Activated CD8-positive, alpha-beta T cell treated with anti-CD3 and anti-CD28 coated beads for 36 hours (primary cell): ENCODE measurements at regions not wholly inside any gene's neighbourhood (a gene's known extent, or its start where the extent isn't known, plus 50 kb on each side); places are given as distances from the start of the nearest gene placed in this dataset.
A peak's percentile ranks its signal among the peaks of the same experiment; 100 is the strongest.

ENCODE experiments used
- ATAC-seq: fragments of 200-7000 bp; cut with Tn5 transposase; one replicate; pipeline ENCODE4 v1.10.0; 2021; ENCODE audit warnings: mild to moderate bottlenecking, moderate library complexity
- CTCF ChIA-PET: fragments of 350-600 bp; sonication (Branson Sonifier 250); formaldehyde crosslinking; loops from one replicate; lab custom pipeline; 2021; ENCODE audit warnings: antibody characterized with exemption; lab: Charles Lee
- POLR2A ChIA-PET: fragments of 350-600 bp; sonication (Branson Sonifier 250); formaldehyde crosslinking; loops from one replicate; lab custom pipeline; 2021; ENCODE audit warnings: antibody characterized with exemption; lab: Charles Lee
- DNase-seq: peaks from one replicate; pipeline ENCODE4 v3.0.0-alpha.2; 2020
- H3K27ac Mint-ChIP-seq: one replicate; pipeline ENCODE4 v1.8.0; 2021; ENCODE audit warnings: mild to moderate bottlenecking, mixed read lengths
- H3K27me3 Mint-ChIP-seq: one replicate; pipeline ENCODE4 v1.8.0; 2021; ENCODE audit warnings: mixed read lengths
- H3K36me3 Mint-ChIP-seq: one replicate; pipeline ENCODE4 v1.8.0; 2021; ENCODE audit warnings: low read depth, mixed read lengths
- H3K4me1 Mint-ChIP-seq: one replicate; pipeline ENCODE4 v1.8.0; 2021; ENCODE audit warnings: low read depth, mixed read lengths
- H3K4me3 Mint-ChIP-seq: one replicate; pipeline ENCODE4 v1.8.0; 2021; ENCODE audit warnings: mild to moderate bottlenecking, moderate library complexity, mixed read lengths
- H3K9me3 Mint-ChIP-seq: one replicate; pipeline ENCODE4 v1.8.0; 2021; ENCODE audit warnings: mixed read lengths
- intact Hi-C: fragments of 100-400 bp; cut with micrococcal nuclease; formaldehyde crosslinking; loops from one replicate; pipeline ENCODE4 v1.10.0; 2022
- TF ChIP-seq, protein P1 (sequence below): fragments of 200-600 bp; IDR thresholded peaks from one replicate; pipeline ENCODE4 v1.8.0; 2022; ENCODE audit warnings: antibody characterized with exemption, mild to moderate bottlenecking

DNA sequence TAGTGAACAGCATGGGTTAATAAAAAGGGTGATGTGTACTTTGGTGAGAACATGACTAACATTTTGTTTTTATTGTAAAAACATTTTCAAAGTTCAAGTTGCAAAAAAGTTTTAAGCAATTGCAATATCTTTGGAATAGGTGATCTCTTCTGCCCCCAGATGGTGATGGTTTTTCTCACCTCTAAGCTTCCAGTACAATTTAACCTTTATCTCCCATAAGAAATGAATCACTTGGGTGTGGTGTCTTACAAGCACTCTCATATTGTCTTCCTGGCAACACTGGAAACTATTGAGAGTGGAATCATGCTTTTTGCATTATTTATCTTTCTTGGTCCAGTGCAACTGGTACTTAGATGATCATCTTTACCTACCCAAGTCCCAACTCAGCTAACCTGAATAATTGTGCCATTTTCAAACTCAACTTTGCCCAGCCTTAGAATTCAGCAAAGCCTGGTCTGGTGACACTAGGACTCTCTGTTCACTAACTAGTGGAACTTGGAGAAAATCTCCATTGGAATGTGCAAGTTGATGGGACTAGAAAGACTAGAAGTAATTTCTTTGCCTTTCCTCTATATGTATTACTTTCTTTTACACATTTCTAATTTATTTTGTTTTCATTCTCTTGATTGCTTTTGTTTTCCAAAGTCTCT lies 964.7 kb upstream of the ZEB2 start:
- Mint-ChIP-seq H3K4me3 (no peak overlapping the region), H3K36me3 (no peaks in the 10 kb centered on the region), H3K9me3 (no peaks in the 10 kb centered on the region), H3K27me3 (no peaks in the 10 kb centered on the region), H3K27ac (no peak overlapping the region), H3K4me1 (no peaks in the 10 kb centered on the region)
- CTCF ChIA-PET = no interaction called here
- intact Hi-C loops = no loop called here
- POLR2A ChIA-PET = no interaction called here
- TF ChIP-seq, protein P1, sequence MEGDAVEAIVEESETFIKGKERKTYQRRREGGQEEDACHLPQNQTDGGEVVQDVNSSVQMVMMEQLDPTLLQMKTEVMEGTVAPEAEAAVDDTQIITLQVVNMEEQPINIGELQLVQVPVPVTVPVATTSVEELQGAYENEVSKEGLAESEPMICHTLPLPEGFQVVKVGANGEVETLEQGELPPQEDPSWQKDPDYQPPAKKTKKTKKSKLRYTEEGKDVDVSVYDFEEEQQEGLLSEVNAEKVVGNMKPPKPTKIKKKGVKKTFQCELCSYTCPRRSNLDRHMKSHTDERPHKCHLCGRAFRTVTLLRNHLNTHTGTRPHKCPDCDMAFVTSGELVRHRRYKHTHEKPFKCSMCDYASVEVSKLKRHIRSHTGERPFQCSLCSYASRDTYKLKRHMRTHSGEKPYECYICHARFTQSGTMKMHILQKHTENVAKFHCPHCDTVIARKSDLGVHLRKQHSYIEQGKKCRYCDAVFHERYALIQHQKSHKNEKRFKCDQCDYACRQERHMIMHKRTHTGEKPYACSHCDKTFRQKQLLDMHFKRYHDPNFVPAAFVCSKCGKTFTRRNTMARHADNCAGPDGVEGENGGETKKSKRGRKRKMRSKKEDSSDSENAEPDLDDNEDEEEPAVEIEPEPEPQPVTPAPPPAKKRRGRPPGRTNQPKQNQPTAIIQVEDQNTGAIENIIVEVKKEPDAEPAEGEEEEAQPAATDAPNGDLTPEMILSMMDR = no peak
- DNase-seq (peak; percentile 3), ATAC-seq (peak; percentile 53)

DNA sequence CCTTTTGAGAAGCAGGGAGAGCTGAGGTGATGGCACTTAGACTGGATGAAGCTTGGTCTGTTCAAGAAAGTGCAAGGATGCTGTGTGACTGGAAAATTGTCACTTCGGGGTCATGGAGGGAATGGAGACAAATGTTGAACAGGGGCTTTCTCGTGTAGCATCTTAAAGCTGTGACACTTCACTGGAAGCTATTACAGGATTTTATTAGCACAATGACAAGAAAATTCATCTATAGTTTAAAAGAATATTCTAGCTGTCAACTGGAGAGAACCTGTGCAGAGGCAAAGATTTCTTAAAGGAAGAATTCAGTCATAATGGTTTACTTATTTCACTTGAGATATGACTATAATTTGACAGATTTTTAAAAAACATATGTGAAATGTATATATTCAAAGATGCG lies 963.9 kb upstream of the ZEB2 start:
- Mint-ChIP-seq H3K4me1 (no peaks in the 10 kb centered on the region), H3K4me3 (no peak overlapping the region), H3K9me3 (no peaks in the 10 kb centered on the region), H3K27ac (no peak overlapping the region), H3K36me3 (no peaks in the 10 kb centered on the region), H3K27me3 (no peaks in the 10 kb centered on the region)
- ChIA-PET CTCF (no interaction called here), POLR2A (no interaction called here)
- DNase-seq = no peak
- ATAC-seq = no peak
- TF ChIP-seq, protein P1 = no peak
- intact Hi-C loops = no loop called here

DNA sequence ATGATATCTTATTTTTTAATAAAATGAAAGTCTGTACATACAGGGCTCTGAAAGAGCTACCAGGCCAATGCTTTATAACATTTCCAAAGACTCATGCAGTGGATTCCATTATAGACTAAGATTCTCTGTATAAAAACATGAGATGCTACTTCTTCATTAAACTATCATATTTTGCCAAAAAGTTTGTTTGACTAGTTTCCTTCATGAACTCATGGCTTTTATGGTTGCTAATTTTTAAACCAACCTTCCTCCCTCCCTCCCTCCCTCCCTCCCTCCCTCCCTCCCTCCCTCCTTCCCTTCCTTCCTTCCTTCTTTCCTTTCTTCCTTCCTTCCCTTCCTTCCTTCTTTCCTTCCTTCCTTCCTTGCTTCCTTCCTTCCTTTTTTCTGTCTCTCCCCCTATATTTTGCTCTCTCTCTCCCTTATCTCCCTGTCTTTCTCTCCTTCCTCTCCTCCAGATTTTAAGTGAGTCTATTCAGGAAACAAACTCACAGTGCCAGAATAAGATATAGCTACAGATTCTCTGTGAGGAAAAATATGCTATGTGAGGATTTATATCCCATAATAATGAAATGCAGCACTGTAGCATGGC lies 961.5 kb upstream of the ZEB2 start:
- no peaks in the 10 kb centered on the region for H3K9me3 Mint-ChIP-seq
- no peak for ATAC-seq
- intact Hi-C loops = no loop called here
- POLR2A ChIA-PET = no interaction called here
- H3K27me3 Mint-ChIP-seq = no peaks in the 10 kb centered on the region
- no peaks in the 10 kb centered on the region for H3K36me3 Mint-ChIP-seq
- DNase-seq = no peak
- no peak overlapping the region for H3K27ac Mint-ChIP-seq
- no peaks in the 10 kb centered on the region for H3K4me1 Mint-ChIP-seq
- TF ChIP-seq, protein P1 = no peak
- CTCF ChIA-PET = no interaction called here
- no peak overlapping the region for H3K4me3 Mint-ChIP-seq

DNA sequence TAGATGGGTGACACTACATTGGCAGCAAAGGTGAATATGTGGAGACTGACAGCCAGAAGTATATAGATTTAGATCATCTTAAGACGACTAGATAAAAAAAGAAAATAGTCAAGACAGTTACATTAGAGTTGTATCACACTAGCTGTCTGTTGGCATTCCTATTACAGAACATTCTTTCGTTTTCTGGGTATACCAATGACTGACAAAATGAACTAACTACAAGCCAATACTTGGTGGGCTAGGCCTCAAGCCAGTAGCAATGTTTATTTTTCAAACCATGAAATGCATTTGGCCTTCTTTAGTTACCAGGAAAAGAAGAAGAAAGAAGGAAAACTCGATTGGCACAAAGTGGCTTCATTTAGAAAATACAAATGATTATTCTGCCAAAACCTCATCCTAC lies 944.9 kb upstream of the ZEB2 start:
- no peak for ATAC-seq
- Mint-ChIP-seq H3K9me3 (peaks cover 2% of the 10 kb centered on the region), H3K4me1 (no peaks in the 10 kb centered on the region), H3K27ac (no peak overlapping the region), H3K4me3 (no peak overlapping the region), H3K27me3 (no peaks in the 10 kb centered on the region), H3K36me3 (no peaks in the 10 kb centered on the region)
- CTCF ChIA-PET = no interaction called here
- no peak for DNase-seq
- intact Hi-C loops = no loop called here
- TF ChIP-seq, protein P1 = no peak
- POLR2A ChIA-PET = no interaction called here

DNA sequence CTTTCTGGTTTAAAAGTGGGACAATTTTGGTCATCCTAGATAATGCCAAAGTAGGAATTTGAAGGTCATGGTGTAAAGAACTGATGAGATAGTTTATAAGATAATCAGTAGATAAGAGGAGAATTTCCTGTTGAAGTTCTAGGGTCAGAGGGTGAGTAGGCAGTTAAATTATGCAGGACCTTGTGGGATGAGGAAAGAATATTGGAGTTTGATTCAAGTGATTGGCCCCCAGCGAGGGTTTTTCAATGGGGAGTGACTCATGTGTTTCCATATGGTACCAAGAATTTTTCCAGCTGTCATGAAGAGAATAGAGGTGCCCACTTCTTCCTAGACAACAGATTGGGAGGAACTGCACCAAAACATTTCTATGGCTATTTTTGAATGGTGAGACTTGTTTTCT lies 940.2 kb upstream of the ZEB2 start:
- H3K4me1 Mint-ChIP-seq = no peaks in the 10 kb centered on the region
- DNase-seq (no peak), ATAC-seq (no peak)
- intact Hi-C loops = no loop called here
- no peak overlapping the region for H3K4me3 Mint-ChIP-seq
- H3K27me3 Mint-ChIP-seq = peaks cover 1% of the 10 kb centered on the region
- CTCF ChIA-PET = no interaction called here
- TF ChIP-seq, protein P1 = no peak
- no peak overlapping the region for H3K27ac Mint-ChIP-seq
- H3K9me3 Mint-ChIP-seq = peaks cover 2% of the 10 kb centered on the region
- POLR2A ChIA-PET = no interaction called here
- no peaks in the 10 kb centered on the region for H3K36me3 Mint-ChIP-seq
